Endothelial cell of umbilical vein (primary cell): ENCODE measurements at regions not wholly inside any gene's neighbourhood (a gene's known extent, or its start where the extent isn't known, plus 50 kb on each side); places are given as distances from the start of the nearest gene placed in this dataset.
A peak's percentile ranks its signal among the peaks of the same experiment; 100 is the strongest.

Experiments used
- BruUV-seq: library from RNA; stranded (reverse); fragments of 400-500 nt; replicated peaks from 2 replicates; lab custom pipeline; 2021; lab: Mats Ljungman, UMichigan
- CTCF ChIA-PET: fragments of 300-600, 350-600 bp; sonication (Branson Sonifier 250); formaldehyde crosslinking; loops from one replicate; lab custom pipeline; 2021; ENCODE audit warnings: antibody characterized with exemption, inconsistent platforms; lab: Charles Lee
- POLR2A ChIA-PET: fragments of 300-600, 350-600 bp; sonication (Branson Sonifier 250); formaldehyde crosslinking; loops from one replicate; lab custom pipeline; 2021; ENCODE audit warnings: antibody characterized with exemption, inconsistent platforms; lab: Charles Lee
- DNase-seq: peaks from one replicate; pipeline ENCODE4 v3.0.0-alpha.2; 2011; ENCODE audit warnings: low read depth, low spot score
- FAIRE-seq: peaks from 2 replicates; lab custom pipeline; 2011; peaks lifted over from hg19 to GRCh38; lab: Jason Lieb, UNC
- H2AFZ ChIP-seq: 2 replicates; pipeline ENCODE4 v1.6.0; 2012; ENCODE audit warnings: low read depth, low read length, control low read depth, inconsistent platforms
- H3K27ac ChIP-seq: 2 replicates; pipeline ENCODE4 v1.5.1; 2011; ENCODE audit warnings: low read depth, mild to moderate bottlenecking, control low read depth, low read length, moderate library complexity; ENCODE audit not compliant: insufficient read depth
- H3K27me3 ChIP-seq, 2 experiments: 2 replicates each; pipeline versions ENCODE4 v1.6.0 to v1.6.1; 2011; ENCODE audit warnings: low read length in 2 of 2, mixed read lengths in 1 of 2; ENCODE audit not compliant: control insufficient read depth in 2 of 2, insufficient read depth in 2 of 2
- H3K36me3 ChIP-seq, 2 experiments: 2 replicates in 1 of 2; 3 replicates in 1 of 2; pipeline ENCODE4 v1.5.1; 2011; ENCODE audit warnings: low read length in 2 of 2, mild to moderate bottlenecking in 1 of 2, moderate library complexity in 1 of 2; ENCODE audit not compliant: control insufficient read depth in 2 of 2, insufficient read depth in 2 of 2; ENCODE audit errors: extremely low read depth in 1 of 2
- H3K4me1 ChIP-seq: 3 replicates; pipeline ENCODE4 v1.5.1; 2011; ENCODE audit warnings: mild to moderate bottlenecking, low read length; ENCODE audit not compliant: control insufficient read depth, insufficient read depth; ENCODE audit errors: extremely low read depth
- H3K4me2 ChIP-seq: 2 replicates; pipeline ENCODE4 v1.6.1; 2011; ENCODE audit warnings: low read length, control low read depth, mixed read lengths; ENCODE audit not compliant: insufficient read depth
- H3K4me3 ChIP-seq, 3 experiments: fragments of 200-600 bp in 1 of 3; sonication (generic), shearing (Covaris generic) in 1 of 3; replicated peaks in 1 of 3; 2 replicates each; pipeline ENCODE4 v1.5.1; 2011 to 2016; ENCODE audit warnings: control low read depth in 3 of 3, low read length in 3 of 3, mild to moderate bottlenecking in 2 of 3, inconsistent platforms in 1 of 3, low read depth in 1 of 3, moderate library complexity in 1 of 3; ENCODE audit not compliant: insufficient read depth in 1 of 3
- H3K79me2 ChIP-seq: 2 replicates; pipeline ENCODE4 v1.6.0; 2012; ENCODE audit warnings: low read length, inconsistent platforms; ENCODE audit not compliant: control insufficient read depth, insufficient read depth
- H3K9ac ChIP-seq: replicated peaks from 2 replicates; pipeline ENCODE3; 2011; ENCODE audit warnings: low read length, control low read depth; ENCODE audit not compliant: insufficient read depth; ENCODE audit errors: extremely low read depth
- H3K9me1 ChIP-seq: replicated peaks from 3 replicates; pipeline ENCODE4 v1.6.0; 2011; ENCODE audit warnings: mild to moderate bottlenecking, low read length; ENCODE audit not compliant: control insufficient read depth, insufficient read depth; ENCODE audit errors: extremely low read depth
- H3K9me3 ChIP-seq: replicated peaks from 2 replicates; pipeline ENCODE4 v1.5.1; 2012; ENCODE audit warnings: low read length, inconsistent platforms; ENCODE audit not compliant: control insufficient read depth, insufficient read depth
- H4K20me1 ChIP-seq: replicated peaks from 2 replicates; pipeline ENCODE3; 2011; ENCODE audit warnings: mild to moderate bottlenecking, low read length; ENCODE audit not compliant: control insufficient read depth, insufficient read depth; ENCODE audit errors: extremely low read depth
- EZH2 ChIP-seq: IDR thresholded peaks from 2 replicates; pipeline ENCODE4 v1.6.1; 2012; ENCODE audit warnings: borderline replicate concordance, low read depth, mild to moderate bottlenecking, moderate library complexity, low read length, inconsistent platforms; ENCODE audit not compliant: severe bottlenecking
- FOS ChIP-seq: IDR thresholded peaks from 2 replicates; pipeline ENCODE4 v1.6.1; 2011; ENCODE audit warnings: mild to moderate bottlenecking, low read length, moderate library complexity, borderline replicate concordance; ENCODE audit not compliant: insufficient read depth
- GATA2 ChIP-seq: IDR thresholded peaks from 2 replicates; pipeline ENCODE4 v1.7.0; 2011; ENCODE audit warnings: low read depth, mild to moderate bottlenecking, moderate library complexity, mixed read lengths, low read length; ENCODE audit not compliant: insufficient read length, insufficient read depth
- JUN ChIP-seq: IDR thresholded peaks from 2 replicates; pipeline ENCODE4 v1.6.1; 2011; ENCODE audit warnings: borderline replicate concordance, low read depth; ENCODE audit not compliant: insufficient read length, insufficient read depth
- MYC ChIP-seq: IDR thresholded peaks from one replicate; pipeline ENCODE4 v1.6.1; 2011; ENCODE audit warnings: mild to moderate bottlenecking, low read depth, low read length
- POLR2A ChIP-seq: IDR thresholded peaks from 2 replicates; pipeline ENCODE4 v1.6.1; 2012; ENCODE audit warnings: low read depth, mild to moderate bottlenecking, control low read depth, low read length
- POLR2AphosphoS5 ChIP-seq: IDR thresholded peaks from 2 replicates; pipeline ENCODE4 v1.6.1; 2012; ENCODE audit warnings: low read depth, mild to moderate bottlenecking, control low read depth, low read length, moderate library complexity; ENCODE audit not compliant: insufficient read depth
- dilution Hi-C: fragments of 300-500 bp; cut with MboI; formaldehyde crosslinking; loops from one replicate; pipeline ENCODE4 v1.15.0; 2019; ENCODE audit warnings: low sequenced_read_pairs; ENCODE audit not compliant: extremely low pct_ligation_motif_present
- intact Hi-C: fragments of 100-400 bp; cut with micrococcal nuclease; formaldehyde crosslinking; loops from one replicate; pipeline ENCODE4 v1.10.0; 2022
- TF ChIP-seq, protein P1 (sequence below): IDR thresholded peaks from 2 replicates; pipeline ENCODE4 v1.6.1; 2011; ENCODE audit not compliant: insufficient read depth, insufficient read length

GRCh38 chr1:88208389-88208788, 475.7 kb upstream of the PKN2 start:
- CTCF ChIA-PET = interaction anchor here (2.7 kb wide), 1 partner anchor 28 kb away, joined by 14 read pairs; no protein-coding TSS in a partner anchor

GRCh38 chr1:88210103-88210787, 473.8 kb upstream of the PKN2 start:
- Histone ChIP-seq H3K36me3 (no peaks in the 10 kb centered on the region), H3K79me2 (no peaks in the 10 kb centered on the region), H3K4me1 (peaks cover 10% of the 10 kb centered on the region), H3K9me3 (no peaks in the 10 kb centered on the region), H3K4me2 (no peak overlapping the region), H4K20me1 (no peaks in the 10 kb centered on the region), H3K9ac (no peak overlapping the region), H3K27ac (no peak overlapping the region), H3K9me1 (no peaks in the 10 kb centered on the region), H2AFZ (peak overlapping the region; percentile 13), H3K4me3 (no peak overlapping the region), H3K27me3 (no peaks in the 10 kb centered on the region)
- peak; percentile 86 for FAIRE-seq
- no TSS peak for BruUV-seq
- POLR2A ChIA-PET = no interaction called here
- dilution Hi-C loops = no loop called here
- TF ChIP-seq JUN = peak; percentile 74
- TF ChIP-seq, protein P1, sequence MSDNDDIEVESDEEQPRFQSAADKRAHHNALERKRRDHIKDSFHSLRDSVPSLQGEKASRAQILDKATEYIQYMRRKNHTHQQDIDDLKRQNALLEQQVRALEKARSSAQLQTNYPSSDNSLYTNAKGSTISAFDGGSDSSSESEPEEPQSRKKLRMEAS = no peak
- TF ChIP-seq GATA2 = peak; percentile 42
- no peak for TF ChIP-seq POLR2AphosphoS5
- TF ChIP-seq EZH2 = no peak
- TF ChIP-seq FOS = peak; percentile 13
- TF ChIP-seq MYC = no peak
- CTCF ChIA-PET = no interaction called here
- peak; percentile 62 for DNase-seq
- intact Hi-C loops = no loop called here

More at GRCh38 chr1:88208389-88208788, 475.7 kb upstream of the PKN2 start:
- DNase-seq (no peak), FAIRE-seq (no peak)
- Histone ChIP-seq H4K20me1 (no peaks in the 10 kb centered on the region), H3K4me3 (no peak overlapping the region), H3K27ac (no peak overlapping the region), H3K4me2 (no peak overlapping the region), H3K9me1 (no peaks in the 10 kb centered on the region), H3K79me2 (no peaks in the 10 kb centered on the region), H3K36me3 (no peaks in the 10 kb centered on the region), H3K4me1 (peaks cover 10% of the 10 kb centered on the region), H2AFZ (no peak overlapping the region), H3K9me3 (no peaks in the 10 kb centered on the region), H3K27me3 (no peaks in the 10 kb centered on the region), H3K9ac (no peak overlapping the region)
- intact Hi-C loops (no loop called here), dilution Hi-C loops (no loop called here)
- TF ChIP-seq POLR2A (no peak), JUN (no peak)
- POLR2A ChIA-PET = no interaction called here
- BruUV-seq = no TSS peak
